Esophagus muscularis mucosa (tissue), 4 donors: ENCODE measurements at regions not wholly inside any gene's neighbourhood (a gene's known extent, or its start where the extent isn't known, plus 50 kb on each side); places are given as distances from the start of the nearest gene placed in this dataset.
"Not testable (repeated sequence)": the region's sequence is repeated elsewhere in the genome, so short reads cannot be mapped to it uniquely, and the experiment has no call there.

ENCODE experiments used
- DNase-seq: peaks from one replicate; pipeline ENCODE4 v3.0.0-alpha.2; 2017; ENCODE audit errors: extremely low spot score
- H3K27ac ChIP-seq, 4 donors: fragments of 200-600 bp; sonication (generic); replicated peaks in 1 of 4; 1 replicate in 3 of 4; 2 replicates in 1 of 4; pipeline ENCODE4 v1.5.1; 2016 to 2019; ENCODE audit warnings: mild to moderate bottlenecking in 1 of 4
- H3K27me3 ChIP-seq, 4 donors: fragments of 200-600 bp; sonication (generic); one replicate each; pipeline versions ENCODE4 v1.5.1 to v1.6.0; 2016 to 2019
- H3K36me3 ChIP-seq, 4 donors: fragments of 200-600 bp; sonication (generic); one replicate each; pipeline ENCODE4 v1.5.1; 2016 to 2019
- H3K4me1 ChIP-seq, 4 donors: fragments of 200-600 bp; sonication (generic); one replicate each; pipeline ENCODE4 v1.5.1; 2016 to 2019
- H3K4me3 ChIP-seq, 4 donors: fragments of 200-600 bp; sonication (generic); 1 replicate in 2 of 4; 2 replicates in 2 of 4; pipeline ENCODE4 v1.5.1; 2016 to 2019; ENCODE audit warnings: mild to moderate bottlenecking in 4 of 4, moderate library complexity in 1 of 4
- H3K9me3 ChIP-seq, 4 donors: fragments of 200-600 bp; sonication (generic); 1 replicate in 3 of 4; 2 replicates in 1 of 4; pipeline ENCODE4 v1.5.1; 2016 to 2019
- EP300 ChIP-seq: sonication (generic); formaldehyde crosslinking; IDR thresholded peaks from one replicate; pipeline ENCODE4 v1.6.1; 2017; ENCODE audit warnings: antibody characterized with exemption
- POLR2A ChIP-seq: fragments of 450-650 bp; IDR thresholded peaks from one replicate; pipeline ENCODE4 v1.6.1; 2017; ENCODE audit warnings: antibody characterized with exemption, moderate library complexity, mild to moderate bottlenecking, low read depth
- POLR2AphosphoS5 ChIP-seq, 2 donors: sonication (generic); formaldehyde crosslinking; IDR thresholded peaks; one replicate each; pipeline ENCODE4 v1.6.1; 2017; ENCODE audit warnings: antibody characterized with exemption in 2 of 2
- WGBS: methylation state at CpG from one replicate; pipeline ENCODE4 v1.1.5; 2018; 5-methylcytosine and 5-hydroxymethylcytosine counted together
- intact Hi-C: fragments of 100-400 bp; cut with DNase I; formaldehyde crosslinking; loops from one replicate; pipeline ENCODE4 v1.15.1; 2023
- TF ChIP-seq, protein P1 (sequence below), 3 experiments: fragments of 200-600 bp in 2 of 3; fragments of 450-650 bp in 1 of 3; sonication (generic) in 2 of 3; IDR thresholded peaks; one replicate each; pipeline ENCODE4 v1.5.1; 2017 to 2019; ENCODE audit warnings: antibody characterized with exemption in 3 of 3, mild to moderate bottlenecking in 2 of 3, moderate library complexity in 1 of 3

DNA sequence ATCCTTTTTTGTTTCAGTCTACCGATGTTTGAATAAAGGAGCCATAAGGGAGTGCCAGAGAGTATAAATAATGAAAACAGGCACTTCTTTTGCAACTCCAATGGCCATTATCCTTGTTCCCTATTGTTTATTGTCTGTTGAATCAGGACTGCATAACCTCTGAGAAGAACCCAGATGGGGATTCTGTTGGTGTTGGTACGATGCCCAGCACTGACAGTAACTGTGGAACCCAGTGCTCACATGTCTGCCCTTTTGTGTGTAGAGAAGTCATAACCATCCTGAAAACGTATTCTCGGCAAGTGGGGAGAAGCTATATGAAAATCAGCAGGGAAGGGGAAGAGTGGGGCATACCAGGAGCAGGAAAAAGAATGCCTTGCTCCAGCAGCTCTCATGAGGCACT, 195.1 kb upstream of the EDNRA start:
- WGBS, result 89% methylated on average over 4 of the region's 4 CpGs
- intact Hi-C loops, result no loop called here
- TF ChIP-seq EP300, result no peak
- no peak for TF ChIP-seq POLR2AphosphoS5 (IDR thresholded peaks at IDR 0.05)
- TF ChIP-seq, protein P1, sequence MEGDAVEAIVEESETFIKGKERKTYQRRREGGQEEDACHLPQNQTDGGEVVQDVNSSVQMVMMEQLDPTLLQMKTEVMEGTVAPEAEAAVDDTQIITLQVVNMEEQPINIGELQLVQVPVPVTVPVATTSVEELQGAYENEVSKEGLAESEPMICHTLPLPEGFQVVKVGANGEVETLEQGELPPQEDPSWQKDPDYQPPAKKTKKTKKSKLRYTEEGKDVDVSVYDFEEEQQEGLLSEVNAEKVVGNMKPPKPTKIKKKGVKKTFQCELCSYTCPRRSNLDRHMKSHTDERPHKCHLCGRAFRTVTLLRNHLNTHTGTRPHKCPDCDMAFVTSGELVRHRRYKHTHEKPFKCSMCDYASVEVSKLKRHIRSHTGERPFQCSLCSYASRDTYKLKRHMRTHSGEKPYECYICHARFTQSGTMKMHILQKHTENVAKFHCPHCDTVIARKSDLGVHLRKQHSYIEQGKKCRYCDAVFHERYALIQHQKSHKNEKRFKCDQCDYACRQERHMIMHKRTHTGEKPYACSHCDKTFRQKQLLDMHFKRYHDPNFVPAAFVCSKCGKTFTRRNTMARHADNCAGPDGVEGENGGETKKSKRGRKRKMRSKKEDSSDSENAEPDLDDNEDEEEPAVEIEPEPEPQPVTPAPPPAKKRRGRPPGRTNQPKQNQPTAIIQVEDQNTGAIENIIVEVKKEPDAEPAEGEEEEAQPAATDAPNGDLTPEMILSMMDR (IDR thresholded peaks at IDR 0.05), result no peak
- no peak for TF ChIP-seq POLR2A
- H3K27ac ChIP-seq, result no peak overlapping the region
- no peak overlapping the region for H3K4me3 ChIP-seq
- H3K9me3 ChIP-seq, result no peaks in the 10 kb centered on the region
- H3K27me3 ChIP-seq, result no peaks in the 10 kb centered on the region
- no peaks in the 10 kb centered on the region for H3K4me1 ChIP-seq
- no peaks in the 10 kb centered on the region for H3K36me3 ChIP-seq
- DNase-seq, result no peak

DNA sequence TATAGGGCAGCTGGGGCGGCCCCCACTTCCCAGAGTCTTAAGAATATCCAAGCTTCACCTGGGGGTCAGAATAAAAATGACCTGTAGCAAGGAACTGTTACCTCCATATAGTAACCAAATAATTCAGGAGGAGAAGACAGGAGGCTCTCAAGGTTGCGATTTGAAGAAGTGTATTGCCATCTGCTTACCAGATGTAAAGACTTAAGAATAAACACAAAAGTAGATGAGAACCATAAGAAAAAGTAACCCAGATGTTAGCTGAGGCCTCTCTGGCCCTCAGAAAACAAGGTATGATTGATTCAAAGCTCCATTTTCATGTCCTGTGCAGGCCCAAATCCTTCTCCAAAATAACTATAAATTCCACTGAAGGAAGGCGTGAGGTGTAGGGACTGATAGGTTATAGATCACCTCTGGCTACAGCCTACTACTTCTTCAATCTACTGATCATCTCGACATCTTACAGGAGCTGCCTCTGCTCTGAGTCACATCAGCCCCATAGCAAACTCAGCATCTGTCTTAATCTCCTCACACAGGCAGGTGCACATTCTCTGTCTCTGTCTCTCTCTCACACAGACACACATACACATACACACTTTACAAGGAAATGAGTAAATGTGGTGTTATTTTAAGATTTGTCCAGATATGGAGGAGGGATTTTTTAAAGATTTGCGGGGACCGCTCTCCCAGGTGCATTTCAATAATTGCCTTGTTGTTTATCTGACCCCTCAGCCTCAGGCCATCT, 193.9 kb upstream of the EDNRA start:
- no peak for DNase-seq
- WGBS, result 82% methylated on average over 6 of the region's 6 CpGs
- no peak for TF ChIP-seq EP300
- intact Hi-C loops, result no loop called here
- H3K4me1 ChIP-seq, result no peaks in the 10 kb centered on the region
- no peaks in the 10 kb centered on the region for H3K36me3 ChIP-seq
- no peaks in the 10 kb centered on the region for H3K27me3 ChIP-seq
- H3K27ac ChIP-seq, result no peak overlapping the region
- no peak overlapping the region for H3K4me3 ChIP-seq
- no peaks in the 10 kb centered on the region for H3K9me3 ChIP-seq

DNA sequence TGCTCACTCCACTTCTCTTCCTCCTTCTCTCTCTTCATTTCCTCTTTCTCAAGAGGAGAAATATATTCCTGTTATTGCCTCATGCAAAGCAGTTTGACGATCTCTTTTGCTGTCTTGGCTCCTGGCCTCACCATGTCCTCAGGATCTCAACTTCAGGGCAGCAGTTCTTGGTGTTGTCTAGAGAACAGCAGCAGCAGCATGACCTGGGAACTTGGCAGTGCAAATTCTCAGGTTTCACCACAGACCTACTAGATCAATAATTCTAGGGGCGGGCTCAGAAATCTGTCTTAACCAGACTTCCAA, 193.4 kb upstream of the EDNRA start:
- WGBS, result 66% methylated on average over 2 of the region's 2 CpGs
- no peak for DNase-seq

DNA sequence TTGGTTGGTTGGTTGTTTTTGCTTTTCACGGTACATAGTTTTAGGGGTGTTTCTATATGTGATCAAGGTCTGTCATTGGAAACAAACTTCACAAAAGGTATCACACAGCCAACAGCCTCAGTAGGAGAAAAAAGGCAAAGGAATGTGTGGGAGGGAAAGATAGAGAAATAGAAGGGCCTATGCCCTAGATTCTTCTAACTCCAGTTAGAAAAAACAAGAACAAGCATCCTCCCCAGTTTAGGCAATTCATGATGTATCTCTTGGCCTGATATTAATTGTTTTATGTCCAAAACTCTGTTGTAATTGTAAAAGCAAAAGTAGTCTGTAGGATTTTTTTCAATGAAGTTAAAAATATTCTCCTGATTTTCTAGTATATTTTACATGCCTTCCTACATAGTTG, 192.4 kb upstream of the EDNRA start:
- no peak for TF ChIP-seq EP300
- TF ChIP-seq, protein P1 (IDR thresholded peaks at IDR 0.05), result no peak
- no peak for TF ChIP-seq POLR2AphosphoS5 (IDR thresholded peaks at IDR 0.05)
- no peak for TF ChIP-seq POLR2A
- H3K4me1 ChIP-seq, result no peaks in the 10 kb centered on the region
- 94% methylated on average over 1 of the region's 1 CpG for WGBS
- no peak overlapping the region for H3K27ac ChIP-seq
- H3K36me3 ChIP-seq, result no peaks in the 10 kb centered on the region
- no peak overlapping the region for H3K4me3 ChIP-seq
- no peaks in the 10 kb centered on the region for H3K9me3 ChIP-seq
- no peaks in the 10 kb centered on the region for H3K27me3 ChIP-seq
- DNase-seq, result no peak
- intact Hi-C loops, result no loop called here

More for the DNA sequence above, 193.4 kb upstream of the EDNRA start:
- Histone ChIP-seq H3K36me3 (no peaks in the 10 kb centered on the region), H3K4me1 (no peaks in the 10 kb centered on the region), H3K27me3 (no peaks in the 10 kb centered on the region), H3K27ac (no peak overlapping the region), H3K4me3 (no peak overlapping the region), H3K9me3 (no peaks in the 10 kb centered on the region)
- TF ChIP-seq, protein P1 (IDR thresholded peaks at IDR 0.05), result no peak
- TF ChIP-seq EP300, result no peak
- TF ChIP-seq POLR2AphosphoS5 (IDR thresholded peaks at IDR 0.05), result no peak
- TF ChIP-seq POLR2A, result no peak
- intact Hi-C loops, result no loop called here

DNA sequence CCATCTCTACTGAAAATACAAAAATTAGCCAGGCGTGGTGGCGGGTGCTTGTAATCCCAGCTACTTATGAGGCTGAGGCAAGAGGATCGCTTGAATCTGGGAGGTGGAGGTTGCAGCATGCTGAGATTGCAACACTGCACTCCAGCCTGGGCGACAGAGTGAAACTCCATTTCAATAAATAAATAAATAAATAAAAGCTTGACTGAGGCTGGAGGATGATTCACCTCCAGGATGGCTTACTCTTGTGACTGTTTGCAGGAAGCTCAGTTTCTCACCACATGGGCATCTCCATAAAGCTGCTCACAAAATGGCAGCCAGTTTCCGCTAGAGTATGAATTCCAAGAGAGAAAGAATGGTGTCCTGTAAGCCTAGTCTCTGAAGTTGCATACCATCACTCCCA, 191.7 kb upstream of the EDNRA start:
- intact Hi-C loops, result no loop called here
- DNase-seq, result no peak
- H3K27ac ChIP-seq, result no peak overlapping the region
- TF ChIP-seq, protein P1 (IDR thresholded peaks at IDR 0.05), result no peak
- no peak for TF ChIP-seq POLR2A
- no peak for TF ChIP-seq EP300
- no peak for TF ChIP-seq POLR2AphosphoS5 (IDR thresholded peaks at IDR 0.05)
- no peaks in the 10 kb centered on the region for H3K4me1 ChIP-seq
- WGBS, result 99% methylated on average over 5 of the region's 5 CpGs
- no peaks in the 10 kb centered on the region for H3K36me3 ChIP-seq
- H3K9me3 ChIP-seq, result no peaks in the 10 kb centered on the region
- no peak overlapping the region for H3K4me3 ChIP-seq
- H3K27me3 ChIP-seq, result no peaks in the 10 kb centered on the region

DNA sequence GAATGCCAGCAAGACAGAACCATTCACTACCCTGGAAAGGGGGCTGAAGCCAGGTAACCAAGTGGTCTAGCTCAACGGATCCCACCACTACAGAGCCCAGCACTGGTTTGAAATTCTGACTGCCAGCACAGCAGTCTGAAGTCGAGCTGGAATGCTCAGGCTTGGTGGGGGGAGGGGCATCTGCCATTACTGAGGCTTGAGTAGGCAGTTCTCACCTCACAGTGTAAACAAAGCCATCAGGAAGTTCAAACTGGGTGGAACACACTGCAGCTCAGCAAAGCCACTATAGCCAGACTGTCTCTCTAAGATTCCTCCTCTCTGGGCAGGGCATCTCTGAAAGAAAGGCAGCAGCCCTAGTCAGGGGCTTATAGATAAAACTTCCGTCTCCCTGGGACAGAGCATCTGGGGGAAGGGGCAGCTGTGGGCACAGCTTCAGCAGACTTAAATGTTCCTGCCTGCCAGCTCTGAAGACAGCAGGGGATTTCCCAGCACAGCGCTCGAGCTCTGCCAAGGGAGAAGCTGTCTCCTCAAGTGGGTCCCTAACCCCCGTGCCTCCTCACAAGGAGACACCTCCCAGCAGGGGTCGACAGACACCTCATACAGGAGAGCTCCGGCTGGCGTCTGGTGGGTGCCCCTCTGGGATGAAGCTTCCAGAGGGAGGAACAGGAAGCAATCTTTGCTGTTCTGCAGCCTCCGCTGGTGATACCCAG, 188.1 kb upstream of the EDNRA start:
- WGBS, result 81% methylated on average over 5 of the region's 10 CpGs
- H3K9me3 ChIP-seq, H3K36me3 ChIP-seq, H3K27me3 ChIP-seq, H3K4me3 ChIP-seq, H3K4me1 ChIP-seq, H3K27ac ChIP-seq, intact Hi-C loops, DNase-seq: not testable (repeated sequence)

DNA sequence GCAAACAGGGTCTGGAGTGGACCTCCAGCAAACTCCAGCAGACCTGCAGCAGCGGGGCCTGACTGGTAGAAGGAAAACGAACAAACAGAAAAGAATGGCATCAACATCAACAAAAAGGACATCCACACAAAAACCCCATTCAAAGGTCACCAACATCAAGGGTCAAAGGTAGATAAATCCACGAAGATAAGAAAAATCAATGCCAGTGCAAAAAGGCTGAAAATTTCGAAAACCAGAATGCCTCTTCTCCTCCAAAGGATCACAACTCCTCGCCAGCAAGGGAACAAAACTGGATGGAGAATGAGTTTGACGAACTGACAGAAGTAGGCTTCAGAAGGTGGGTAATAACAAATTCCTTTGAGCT, 187.6 kb upstream of the EDNRA start:
- H3K4me1 ChIP-seq, H3K36me3 ChIP-seq, intact Hi-C loops, H3K27ac ChIP-seq, H3K4me3 ChIP-seq, DNase-seq, H3K27me3 ChIP-seq, H3K9me3 ChIP-seq: not testable (repeated sequence)
- 91% methylated on average over 6 of the region's 6 CpGs for WGBS
